GM21619 (cell line): ENCODE measurements at regions not wholly inside any gene's neighbourhood (a gene's known extent, or its start where the extent isn't known, plus 50 kb on each side); places are given as distances from the start of the nearest gene placed in this dataset.

Experiments used
- ATAC-seq: cut with Tn5 transposase; IDR thresholded peaks from one replicate; pipeline ENCODE4 v1.9.1; 2021; ENCODE audit not compliant: unreplicated experiment

- ATAC-seq = no peak
Measured at GRCh38 chr19:28943651-28944050, 269.3 kb downstream of the UQCRFS1 start.

GRCh38 chr19:28941833-28942232, 271.1 kb downstream of the UQCRFS1 start:
- no peak for ATAC-seq

DNA sequence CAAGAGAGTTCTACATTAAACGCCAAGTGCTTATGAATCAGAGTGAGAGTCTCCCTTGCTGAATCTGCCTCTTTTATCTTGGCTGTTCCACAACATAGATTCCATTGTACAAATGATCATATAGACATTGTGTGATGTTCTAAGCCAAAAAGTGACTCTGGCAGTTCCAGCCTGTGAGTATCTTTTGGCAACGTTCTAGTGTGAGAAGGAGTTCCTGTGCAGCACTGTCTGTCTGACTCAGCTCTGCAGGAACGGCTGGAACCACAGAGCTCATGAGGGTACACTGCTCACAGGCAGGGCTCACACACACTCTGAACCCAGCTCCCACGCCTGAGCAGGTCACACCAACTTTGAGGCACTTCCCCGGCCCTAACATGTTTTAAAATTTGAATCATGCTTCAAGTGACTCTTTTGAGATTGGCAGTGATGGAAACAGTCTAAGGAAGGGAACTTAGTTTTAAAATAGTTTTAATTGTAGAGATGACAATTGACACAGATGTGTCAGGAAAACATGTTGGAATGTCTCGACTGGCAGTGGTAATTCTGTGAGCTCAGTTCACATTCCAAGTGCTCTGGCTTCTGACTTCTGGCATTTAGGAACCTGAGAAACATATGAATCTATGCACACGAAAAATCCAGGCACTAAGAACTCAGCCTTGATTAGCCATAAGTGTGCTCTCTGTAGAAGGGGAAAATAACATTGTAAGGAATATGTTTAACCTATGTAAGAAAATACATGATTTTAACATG, 272.0 kb downstream of the UQCRFS1 start:
- no peak for ATAC-seq

- ATAC-seq = no peak
Measured at GRCh38 chr19:28939236-28939635, 273.7 kb downstream of the UQCRFS1 start.

DNA sequence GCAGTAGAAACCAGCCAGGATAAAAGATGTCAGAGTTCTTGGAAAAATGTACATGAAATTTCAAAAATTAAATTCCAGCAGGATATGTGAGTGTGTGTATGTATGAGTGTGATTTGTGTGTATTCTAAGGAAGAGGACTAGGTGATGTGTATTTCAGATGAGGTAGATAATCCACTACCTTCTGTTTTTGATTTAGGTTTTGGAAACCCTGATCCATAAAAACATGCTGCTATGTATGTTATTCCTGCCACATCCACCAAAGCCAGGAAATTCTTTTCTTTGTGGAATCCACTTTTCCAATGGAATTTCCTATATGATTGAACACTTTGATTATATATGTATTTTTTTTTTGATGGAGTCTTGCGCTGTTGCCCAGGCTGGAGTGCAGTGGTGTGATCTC, 276.9 kb downstream of the UQCRFS1 start:
- ATAC-seq = no peak

GRCh38 chr19:28934631-28935030, 278.3 kb downstream of the UQCRFS1 start:
- no peak for ATAC-seq

- no peak for ATAC-seq
Measured at GRCh38 chr19:28933039-28933438, 279.9 kb downstream of the UQCRFS1 start.

DNA sequence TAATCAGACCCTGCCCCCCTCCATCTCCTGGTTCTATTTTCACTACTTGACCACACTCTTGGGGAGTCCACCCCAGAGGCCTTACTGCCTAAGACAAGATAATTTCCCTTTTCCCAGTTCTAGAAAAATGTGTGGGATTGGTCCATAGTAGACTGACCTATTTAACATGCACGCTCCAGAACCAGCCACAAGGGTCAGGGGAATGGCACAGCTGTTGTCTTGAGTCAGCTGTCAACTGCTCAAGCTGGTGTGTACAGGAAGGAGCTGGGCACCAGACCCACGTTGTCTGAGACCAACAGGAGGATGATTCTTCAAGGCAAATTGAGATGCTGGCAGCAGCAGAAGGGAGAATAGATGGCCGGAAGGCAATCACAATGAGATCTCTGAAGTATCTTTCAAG, 280.5 kb downstream of the UQCRFS1 start:
- ATAC-seq = no peak

- ATAC-seq = no peak
Measured at GRCh38 chr19:28929006-28929405, 283.9 kb downstream of the UQCRFS1 start.

GRCh38 chr19:28927456-28927855, 285.5 kb downstream of the UQCRFS1 start:
- no peak for ATAC-seq

DNA sequence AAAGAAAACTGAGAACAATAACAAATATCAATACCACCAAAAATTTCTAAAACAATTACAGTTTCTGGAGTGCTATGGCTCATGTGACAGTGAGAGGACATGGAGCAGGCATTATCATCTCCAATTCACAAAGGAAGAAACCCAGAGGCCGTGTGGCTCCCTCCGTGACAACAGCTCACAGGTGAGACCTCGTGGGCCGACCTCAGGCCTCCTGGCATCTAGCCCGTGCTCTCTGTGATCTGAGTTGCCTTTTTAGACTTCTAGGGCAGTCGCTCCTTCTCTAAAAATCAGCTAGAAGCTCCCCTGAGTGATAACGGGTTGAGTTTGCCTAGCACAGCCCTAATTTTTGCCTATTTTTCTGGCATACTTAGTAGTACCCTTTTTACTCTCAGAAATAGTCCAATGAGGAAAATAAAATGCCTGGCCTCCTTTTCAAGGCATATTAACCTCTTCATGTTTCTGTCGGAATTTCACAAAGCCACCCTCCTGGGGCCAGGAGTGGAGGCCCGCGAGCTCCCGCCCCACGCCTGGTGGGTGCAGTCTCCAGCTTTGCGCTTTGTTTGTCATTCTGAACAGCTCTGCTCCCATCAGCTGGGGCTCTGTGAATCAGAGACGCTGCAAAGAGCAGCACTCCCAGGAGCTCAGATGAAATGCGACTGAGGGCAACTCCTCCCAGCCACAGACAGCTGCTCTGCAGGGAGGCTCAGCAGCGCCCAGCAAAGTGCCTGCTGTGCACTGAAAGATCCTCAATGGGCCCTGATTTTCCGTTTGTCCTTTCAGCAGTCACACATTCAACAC, 292.5 kb downstream of the UQCRFS1 start:
- no peak for ATAC-seq

DNA sequence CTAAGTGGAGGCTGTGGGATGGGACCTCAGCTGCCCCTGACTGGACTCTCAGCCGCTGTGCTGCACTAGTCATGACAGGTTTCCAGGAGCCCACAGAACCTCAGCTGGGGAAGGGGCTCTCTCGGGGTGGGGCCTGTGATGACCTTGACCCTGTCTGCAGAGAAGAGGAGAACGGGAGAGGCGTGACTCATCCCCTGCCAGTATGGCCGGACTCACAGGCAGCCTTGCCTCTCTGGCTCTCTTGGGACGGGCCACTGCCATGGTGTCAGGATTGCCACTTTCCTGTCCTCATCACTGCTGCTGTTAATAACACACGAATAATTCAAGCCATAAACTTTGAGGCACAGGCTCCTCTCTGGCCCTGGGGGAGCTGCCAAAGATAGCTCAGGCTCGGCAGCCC, 295.3 kb downstream of the UQCRFS1 start:
- ATAC-seq = no peak

- no peak for ATAC-seq
Measured at GRCh38 chr19:28915737-28916460, 297.1 kb downstream of the UQCRFS1 start.

GRCh38 chr19:28915202-28915601, 297.7 kb downstream of the UQCRFS1 start:
- ATAC-seq = no peak

GRCh38 chr19:28914173-28914572, 298.8 kb downstream of the UQCRFS1 start:
- no peak for ATAC-seq

DNA sequence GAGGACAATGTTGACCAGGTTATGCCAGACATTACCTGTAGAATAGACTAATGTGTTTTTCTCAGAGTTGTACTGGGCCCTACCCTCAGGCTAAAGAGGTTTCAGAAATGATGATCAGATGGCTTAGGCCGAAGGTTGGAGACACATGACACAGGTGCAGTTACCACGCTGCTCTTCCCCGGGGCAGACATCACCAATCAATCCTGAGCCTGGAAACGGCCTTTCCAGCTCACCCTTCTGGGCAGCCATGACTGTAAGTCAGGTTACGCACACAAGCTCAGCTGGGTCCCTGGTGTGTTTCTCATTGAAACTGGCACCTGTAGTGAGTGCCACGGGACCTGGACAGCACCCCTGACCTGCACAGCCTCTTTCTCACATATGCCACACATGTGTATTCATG, 299.3 kb downstream of the UQCRFS1 start:
- no peak for ATAC-seq

- ATAC-seq = no peak
Measured at GRCh38 chr19:28908941-28909340, 304.0 kb downstream of the UQCRFS1 start.

DNA sequence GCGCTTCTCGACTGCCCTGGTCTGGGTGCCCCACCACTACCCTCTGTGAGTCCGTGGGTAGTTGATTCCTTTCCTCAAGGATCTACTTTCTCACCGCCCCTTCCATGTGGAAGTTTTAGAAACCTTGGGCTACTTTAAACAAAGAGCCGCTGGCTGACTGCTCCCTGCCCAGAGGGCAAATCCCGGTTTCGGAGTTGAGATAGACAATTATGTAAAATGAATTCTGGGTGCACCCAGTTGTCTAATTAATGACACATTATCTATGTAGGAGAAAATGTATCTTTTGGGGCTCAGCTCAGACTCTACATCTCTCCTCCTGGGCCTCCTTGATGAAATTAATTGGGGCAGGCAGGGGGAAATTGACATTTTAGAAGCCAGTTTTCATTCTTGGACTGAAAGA, 305.4 kb downstream of the UQCRFS1 start:
- ATAC-seq = no peak

- no peak for ATAC-seq
Measured at GRCh38 chr19:28905996-28906395, 307.0 kb downstream of the UQCRFS1 start.

- no peak for ATAC-seq
Measured at GRCh38 chr19:28899703-28900102, 313.2 kb downstream of the UQCRFS1 start.

GRCh38 chr19:28898249-28898648, 314.7 kb downstream of the UQCRFS1 start:
- no peak for ATAC-seq
